ENCODE measurements at regions not wholly inside any gene's neighbourhood (a gene's known extent, or its start where the extent isn't known, plus 50 kb on each side); places are given as distances from the start of the nearest gene placed in this dataset.

DNA sequence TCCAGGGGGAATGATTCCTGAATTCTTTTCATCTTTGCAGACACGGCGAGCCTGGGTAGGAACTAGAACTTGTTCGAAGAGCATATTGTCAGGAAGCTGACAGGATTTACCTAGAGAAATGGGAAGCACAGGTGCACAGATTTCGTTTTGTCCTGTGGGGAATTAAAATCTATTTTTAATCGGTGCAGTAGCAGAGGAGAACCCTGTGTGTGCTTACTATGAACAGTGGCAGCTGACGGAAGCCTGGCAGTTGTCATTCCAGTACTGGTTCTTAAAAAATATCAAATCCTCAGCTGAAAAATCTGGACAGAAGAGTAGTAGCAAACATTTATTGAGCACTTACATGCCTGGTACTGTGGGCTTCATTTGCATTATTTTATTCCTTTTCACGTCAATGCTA is 609.0 kb downstream of the QKI start:
- no peak overlapping the region for H3K27ac ChIP-seq
- in situ Hi-C loops (cut with MboI; ENCODE audit: low pct_unique_long_range_greater_than_20kb in 2 of 9, low sequenced_read_pairs in 9 of 9, unreplicated experiment in 9 of 9) = no loop called here
- H3K4me1 ChIP-seq (replicated peaks in 1 of 2) = peaks cover 6 to 11% of the 10 kb centered on the region in 2 donors
- WGBS, 10 experiments = 0 to 96% (median 68%) methylated on average over 2 to 7 of the region's 7 CpGs
- no peak overlapping the region for H3K4me3 ChIP-seq
- ATAC-seq (replicated peaks in 6 of 8) = no peak

GRCh38 chr6:164022632-164023031 is 608.1 kb downstream of the QKI start:
- Histone ChIP-seq H3K4me1 (replicated peaks in 1 of 2) (peaks cover 6 to 11% of the 10 kb centered on the region in 2 donors), H3K4me3 (no peak overlapping the region), H3K27ac (no peak overlapping the region)
- peak in 2 of 8 experiments; percentile 71 to 72 for ATAC-seq (replicated peaks in 6 of 8)
- in situ Hi-C loops (cut with MboI; ENCODE audit: low pct_unique_long_range_greater_than_20kb in 2 of 9, low sequenced_read_pairs in 9 of 9, unreplicated experiment in 9 of 9) = no loop called here
- WGBS, 10 experiments = 20 to 100% (median 75%) methylated on average over 2 to 12 of the region's 13 CpGs; no CpG with 5 or more reads in 1 of the 10 experiments

GRCh38 chr6:164021589-164022250 is 607.2 kb downstream of the QKI start:
- in situ Hi-C loops (cut with MboI; ENCODE audit: low pct_unique_long_range_greater_than_20kb in 2 of 9, low sequenced_read_pairs in 9 of 9, unreplicated experiment in 9 of 9) = no loop called here
- Histone ChIP-seq H3K4me1 (replicated peaks in 1 of 2) (peaks cover 4 to 5% of the 10 kb centered on the region in 2 donors), H3K4me3 (no peak overlapping the region), H3K27ac (no peak overlapping the region)
- WGBS, 10 experiments = 20 to 100% (median 78%) methylated on average over 1 to 11 of the region's 14 CpGs; no CpG with 5 or more reads in 3 of the 10 experiments
- ATAC-seq (replicated peaks in 6 of 8) = peak in 6 of 8 experiments; percentile 24 to 80 (median 47)

GRCh38 chr6:164020142-164020541 is 605.6 kb downstream of the QKI start:
- 81 to 98% (median 91%) methylated on average over 6 to 13 of the region's 21 CpGs; no CpG with 5 or more reads in 4 of the 10 experiments for whole genome bisulfite sequencing, 10 experiments
- in situ Hi-C loops (cut with MboI; ENCODE audit: low pct_unique_long_range_greater_than_20kb in 2 of 9, low sequenced_read_pairs in 9 of 9, unreplicated experiment in 9 of 9) = no loop called here
- no peak for ATAC-seq (replicated peaks in 6 of 8)

DNA sequence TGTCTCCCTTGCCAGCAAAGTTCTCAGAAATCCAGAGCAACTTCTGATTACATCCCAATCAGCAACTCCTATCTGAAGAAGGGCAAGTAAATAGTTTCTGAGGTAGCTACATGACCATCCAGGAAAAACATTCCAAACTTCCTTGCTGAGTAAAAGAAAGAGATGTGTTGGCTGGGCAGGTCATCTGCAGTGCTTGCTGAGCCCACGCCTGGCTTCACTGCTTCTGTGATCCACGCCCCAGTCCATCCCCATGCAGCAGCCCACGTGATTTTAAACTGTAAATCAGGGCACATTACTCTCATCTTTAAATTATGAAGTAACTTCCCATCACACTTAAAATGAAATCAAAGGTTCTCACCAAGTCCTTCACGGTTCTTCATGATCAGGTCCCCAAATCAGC is 603.6 kb downstream of the QKI start:
- in situ Hi-C loops (cut with MboI; ENCODE audit: low pct_unique_long_range_greater_than_20kb in 2 of 9, low sequenced_read_pairs in 9 of 9, unreplicated experiment in 9 of 9) = no loop called here
- Histone ChIP-seq H3K4me3 (no peak overlapping the region), H3K27ac (no peak overlapping the region), H3K4me1 (replicated peaks in 1 of 2) (peaks cover 5 to 15% of the 10 kb centered on the region in 2 donors)
- peak in 2 of 8 experiments; percentile 37 to 51 for ATAC-seq (replicated peaks in 6 of 8)
- WGBS, 10 experiments = 44 to 100% (median 89%) methylated on average over 1 to 3 of the region's 4 CpGs; no CpG with 5 or more reads in 3 of the 10 experiments

More at GRCh38 chr6:164020142-164020541, 605.6 kb downstream of the QKI start:
- no peak overlapping the region for H3K4me3 ChIP-seq
- H3K4me1 ChIP-seq (replicated peaks in 1 of 2) = peaks cover 5 to 9% of the 10 kb centered on the region in 2 donors
- H3K27ac ChIP-seq = no peak overlapping the region

DNA sequence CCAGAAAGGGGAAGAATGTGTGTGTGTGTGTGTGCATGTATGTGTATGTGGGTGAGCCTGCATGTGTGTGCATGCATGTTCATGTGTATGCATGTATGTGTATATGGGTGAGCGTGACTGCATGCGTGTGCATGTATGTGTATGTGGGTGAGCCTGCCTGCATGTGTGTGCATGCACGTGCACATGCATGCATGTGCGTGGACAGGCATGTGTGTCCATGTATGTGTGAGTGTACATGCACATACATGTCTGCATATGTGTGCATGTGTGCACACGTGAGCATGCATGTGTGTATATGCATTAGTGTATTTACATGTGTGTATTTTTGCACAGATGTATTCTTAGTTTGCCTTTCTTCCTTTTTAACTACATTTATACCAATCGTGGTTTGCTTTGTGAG is 601.5 kb downstream of the QKI start:
- in situ Hi-C loops (cut with MboI; ENCODE audit: low pct_unique_long_range_greater_than_20kb in 2 of 9, low sequenced_read_pairs in 9 of 9, unreplicated experiment in 9 of 9) = no loop called here
- no peak for ATAC-seq (replicated peaks in 6 of 8)
- H3K4me3 ChIP-seq = no peak overlapping the region
- H3K27ac ChIP-seq = no peak overlapping the region
- WGBS, 10 experiments = 30 to 100% (median 99%) methylated on average over 1 to 5 of the region's 6 CpGs; no CpG with 5 or more reads in 2 of the 10 experiments
- H3K4me1 ChIP-seq (replicated peaks in 1 of 2) = peaks cover 3 to 11% of the 10 kb centered on the region in 2 donors

DNA sequence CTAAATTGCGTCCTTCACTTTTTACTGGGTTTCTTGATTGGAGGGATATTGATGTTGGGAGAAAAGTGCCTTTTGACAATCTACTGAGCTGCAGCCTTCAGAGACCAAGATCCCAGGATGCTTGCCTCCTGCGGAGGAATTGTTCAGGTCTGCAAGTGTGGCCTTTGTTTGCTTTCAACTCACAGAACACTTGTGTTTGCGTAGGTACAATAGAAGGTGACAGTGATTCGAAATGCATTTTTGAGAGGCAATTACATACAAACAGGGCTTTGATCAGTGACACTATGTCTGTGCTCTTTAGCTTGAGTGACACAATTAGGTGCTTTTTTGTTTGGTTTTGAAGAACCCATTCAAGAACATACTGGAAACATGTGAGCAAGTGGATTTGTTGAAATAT is 600.6 kb downstream of the QKI start:
- peak in 1 of 8 experiments; percentile 23 for ATAC-seq (replicated peaks in 6 of 8)
- no peak overlapping the region for H3K4me3 ChIP-seq

DNA sequence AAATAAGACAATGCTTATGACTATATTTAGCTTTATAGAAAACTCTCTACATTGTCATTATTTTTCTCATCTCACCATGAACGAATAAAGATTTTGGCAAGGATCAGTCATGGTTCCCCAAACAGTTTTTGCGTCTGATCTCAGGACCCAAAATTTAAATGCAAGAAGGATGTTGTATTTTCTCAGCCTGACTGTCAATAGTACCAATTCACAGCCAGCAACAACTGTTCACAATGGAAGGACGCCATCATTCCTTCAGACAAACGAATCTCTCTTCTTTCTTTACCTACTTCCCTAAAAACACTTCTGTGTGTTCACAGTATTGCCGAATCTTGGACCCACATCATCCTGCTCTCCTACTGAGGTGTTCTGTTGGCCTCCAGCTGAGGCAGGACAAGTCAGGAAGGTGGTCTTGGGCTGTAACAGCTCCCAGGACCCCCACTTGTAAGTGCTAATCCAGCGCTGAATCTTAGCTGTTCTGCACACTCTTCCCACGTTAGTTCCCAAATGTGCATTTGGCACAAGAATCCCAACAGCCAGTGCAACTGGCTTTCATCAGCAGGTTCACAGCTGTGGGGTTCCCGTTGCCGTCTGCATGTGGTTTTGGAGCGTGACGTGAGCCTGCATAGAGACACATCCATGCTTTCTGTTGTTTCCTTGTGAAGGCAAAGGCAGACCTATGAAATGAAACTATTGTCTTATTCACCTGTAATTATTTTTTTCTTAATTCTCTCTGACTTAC is 600.0 kb downstream of the QKI start:
- Histone ChIP-seq H3K27ac (no peak overlapping the region), H3K4me3 (no peak overlapping the region)
- ATAC-seq (replicated peaks in 6 of 8) = no peak

More for the DNA sequence above, 600.6 kb downstream of the QKI start:
- Histone ChIP-seq H3K27ac (no peak overlapping the region), H3K4me1 (replicated peaks in 1 of 2) (peaks cover 13 to 20% of the 10 kb centered on the region in 2 donors)
- 20 to 64% (median 55%) methylated on average over 1 to 4 of the region's 4 CpGs for WGBS, 10 experiments
- in situ Hi-C loops (cut with MboI; ENCODE audit: low pct_unique_long_range_greater_than_20kb in 2 of 9, low sequenced_read_pairs in 9 of 9, unreplicated experiment in 9 of 9) = no loop called here

DNA sequence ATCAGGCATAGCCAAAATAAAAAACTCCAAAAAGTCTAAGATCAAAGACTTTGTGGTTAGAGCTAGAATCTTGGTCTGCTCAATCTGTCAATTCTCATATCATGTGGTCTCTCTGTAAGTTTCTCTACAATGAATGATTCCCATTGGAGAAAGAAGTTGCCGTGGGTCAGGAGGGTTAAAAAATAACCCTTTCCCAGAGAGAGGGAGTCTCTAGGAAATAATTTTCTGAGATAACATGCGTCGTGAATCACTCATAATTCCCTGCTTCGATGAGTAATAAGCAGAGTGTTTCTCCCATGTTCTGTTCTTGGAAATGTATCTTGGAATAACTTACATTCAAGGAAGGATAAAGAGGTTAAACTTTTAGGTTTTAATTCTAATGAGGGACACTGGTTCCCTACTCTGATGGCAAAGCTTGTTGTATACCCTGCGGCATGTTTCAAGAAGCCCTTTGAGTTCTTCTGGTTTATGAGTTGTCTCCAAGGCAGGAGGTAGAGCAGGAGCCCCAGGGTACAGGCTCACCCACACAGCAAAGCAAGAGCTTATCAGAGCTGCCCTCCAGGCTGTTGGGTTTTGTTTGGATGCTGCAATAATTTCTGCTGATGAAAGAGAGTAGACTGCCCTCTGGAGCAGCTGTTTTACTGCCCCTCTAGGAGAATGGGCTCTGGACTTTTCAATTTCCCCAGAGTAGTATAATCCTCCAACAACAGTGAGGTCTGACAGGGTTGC is 599.1 kb downstream of the QKI start:
- no peak overlapping the region for H3K4me3 ChIP-seq
- H3K27ac ChIP-seq = no peak overlapping the region
- 33 to 100% (median 87%) methylated on average over 1 to 5 of the region's 5 CpGs; no CpG with 5 or more reads in 1 of the 10 experiments for WGBS, 10 experiments
- in situ Hi-C loops (cut with MboI; ENCODE audit: low pct_unique_long_range_greater_than_20kb in 2 of 9, low sequenced_read_pairs in 9 of 9, unreplicated experiment in 9 of 9) = no loop called here
- ATAC-seq (replicated peaks in 6 of 8) = peak in 1 of 8 experiments; percentile 27
- peaks cover 13 to 21% of the 10 kb centered on the region in 2 donors for H3K4me1 ChIP-seq (replicated peaks in 1 of 2)

More for the DNA sequence above, 600.0 kb downstream of the QKI start:
- in situ Hi-C loops (cut with MboI; ENCODE audit: low pct_unique_long_range_greater_than_20kb in 2 of 9, low sequenced_read_pairs in 9 of 9, unreplicated experiment in 9 of 9) = no loop called here
- 0 to 90% (median 77%) methylated on average over 2 to 11 of the region's 11 CpGs for WGBS, 10 experiments
- H3K4me1 ChIP-seq (replicated peaks in 1 of 2) = peaks cover 13 to 21% of the 10 kb centered on the region in 2 donors

DNA sequence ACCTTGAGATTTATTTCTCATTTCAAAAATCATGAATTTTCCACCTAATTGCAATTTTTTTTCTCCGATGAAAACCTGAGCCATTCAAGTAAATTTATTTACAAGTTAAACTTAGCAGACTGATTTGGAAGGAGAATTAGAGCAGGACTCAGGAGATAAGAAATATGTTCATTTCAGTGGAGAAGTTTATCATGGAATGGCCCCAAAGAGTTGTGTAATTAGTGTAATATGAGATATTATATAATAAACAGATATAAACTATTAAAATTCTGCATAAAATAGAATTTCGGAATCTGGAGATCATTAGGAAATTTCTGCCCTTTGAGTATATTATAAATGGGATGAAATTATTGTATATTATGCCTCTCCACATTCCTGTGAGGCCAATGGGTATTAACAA is 596.8 kb downstream of the QKI start:
- H3K27ac ChIP-seq = no peak overlapping the region
- in situ Hi-C loops (cut with MboI; ENCODE audit: low pct_unique_long_range_greater_than_20kb in 2 of 9, low sequenced_read_pairs in 9 of 9, unreplicated experiment in 9 of 9) = no loop called here
- WGBS, 10 experiments = 10 to 92% (median 78%) methylated on average over 1 to 2 of the region's 2 CpGs; no CpG with 5 or more reads in 2 of the 10 experiments
- peaks cover 13 to 21% of the 10 kb centered on the region in 2 donors for H3K4me1 ChIP-seq (replicated peaks in 1 of 2)
- ATAC-seq (replicated peaks in 6 of 8) = no peak
- no peak overlapping the region for H3K4me3 ChIP-seq

DNA sequence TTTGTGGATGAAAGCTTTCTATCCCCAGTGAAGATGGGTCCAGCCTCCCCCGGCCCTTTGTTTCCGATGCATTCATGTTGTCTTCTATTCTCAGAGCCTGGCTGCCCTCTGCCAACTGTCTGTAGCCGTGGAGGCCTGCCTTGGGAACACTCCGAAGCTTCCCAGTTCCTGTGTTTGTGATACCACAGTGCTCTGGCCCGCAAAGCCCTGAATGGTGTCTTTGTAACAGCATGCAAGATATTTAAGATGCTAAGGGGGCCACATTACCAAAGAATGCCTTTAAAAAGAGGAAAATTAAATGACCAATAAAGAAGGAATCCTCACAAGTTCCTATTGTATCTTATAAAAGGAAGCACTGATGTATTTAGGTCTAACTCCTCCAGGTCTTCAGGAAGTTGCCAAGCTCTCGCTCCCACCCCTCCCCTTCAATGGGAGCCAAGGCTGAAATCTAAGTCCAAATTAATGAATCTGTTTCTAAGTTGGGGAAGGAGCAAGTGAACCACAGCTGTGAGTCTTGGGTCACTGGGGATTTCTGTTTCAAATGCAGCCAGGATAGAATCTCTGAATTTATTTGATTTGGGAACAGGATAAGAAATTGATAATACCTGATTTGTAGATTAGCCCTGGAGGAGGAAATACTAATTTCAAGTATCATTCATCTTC is 596.1 kb downstream of the QKI start:
- Histone ChIP-seq H3K4me1 (replicated peaks in 1 of 2) (peaks cover 13 to 20% of the 10 kb centered on the region in 2 donors), H3K27ac (peak overlapping the region in 1 of 2 donors; percentile 15), H3K4me3 (no peak overlapping the region)
- WGBS, 10 experiments = 13 to 100% (median 71%) methylated on average over 1 to 6 of the region's 6 CpGs; no CpG with 5 or more reads in 1 of the 10 experiments
- ATAC-seq (replicated peaks in 6 of 8) = peak in 5 of 8 experiments; percentile 38 to 95 (median 58)
- in situ Hi-C loops (cut with MboI; ENCODE audit: low pct_unique_long_range_greater_than_20kb in 2 of 9, low sequenced_read_pairs in 9 of 9, unreplicated experiment in 9 of 9) = no loop called here

DNA sequence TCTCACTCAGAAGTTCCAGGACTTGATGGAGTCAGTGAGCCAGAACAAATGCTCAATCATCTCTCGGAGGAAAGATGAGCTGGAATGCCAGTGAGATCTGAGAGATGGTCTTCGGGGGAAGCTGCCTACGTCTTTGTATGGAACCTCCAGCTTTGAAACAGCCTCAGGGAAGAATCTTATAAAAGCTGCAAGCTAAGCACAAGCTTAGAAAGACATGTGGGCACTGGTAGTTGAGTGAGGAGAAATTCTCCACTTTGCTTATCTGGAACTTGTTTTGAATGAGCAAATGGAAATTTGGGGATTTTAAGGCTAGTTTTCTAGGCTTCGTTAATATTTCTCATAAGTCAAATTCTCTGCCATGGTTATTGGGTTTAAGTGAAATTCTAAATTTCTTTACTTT is 594.4 kb downstream of the QKI start:
- in situ Hi-C loops (cut with MboI; ENCODE audit: low pct_unique_long_range_greater_than_20kb in 2 of 9, low sequenced_read_pairs in 9 of 9, unreplicated experiment in 9 of 9) = no loop called here
- Histone ChIP-seq H3K4me3 (no peak overlapping the region), H3K27ac (no peak overlapping the region), H3K4me1 (replicated peaks in 1 of 2) (peaks cover 9 to 13% of the 10 kb centered on the region in 2 donors)
- no peak for ATAC-seq (replicated peaks in 6 of 8)
- WGBS, 10 experiments = 7 to 100% (median 85%) methylated on average over 1 to 3 of the region's 4 CpGs; no CpG with 5 or more reads in 1 of the 10 experiments
